ENCODE measurements at regions not wholly inside any gene's neighbourhood (a gene's known extent, or its start where the extent isn't known, plus 50 kb on each side); places are given as distances from the start of the nearest gene placed in this dataset.

- no peak for DNase-seq
Observed at GRCh38 chr12:66066137-66066928, 64.2 kb downstream of the LLPH start.

- DNase-seq, result no peak
Observed at GRCh38 chr12:66065641-66066136, 64.9 kb downstream of the LLPH start.

- DNase-seq, result no peak
Observed at GRCh38 chr12:66065150-66065549, 65.4 kb downstream of the LLPH start.

GRCh38 chr12:66063916-66064315 lies 66.6 kb downstream of the LLPH start:
- DNase-seq, result no peak

GRCh38 chr12:66062290-66062625 lies 68.3 kb downstream of the LLPH start:
- DNase-seq, result no peak

GRCh38 chr12:66061557-66062289 lies 68.8 kb downstream of the LLPH start:
- no peak for DNase-seq

- no peak for DNase-seq
Observed at GRCh38 chr12:66061076-66061475, 69.5 kb downstream of the LLPH start.

GRCh38 chr12:66060163-66060907 lies 70.2 kb downstream of the LLPH start:
- DNase-seq, result no peak

GRCh38 chr12:66059666-66060065 lies 70.9 kb downstream of the LLPH start:
- no peak for DNase-seq

GRCh38 chr12:66058554-66058953 lies 72.0 kb downstream of the LLPH start:
- no peak for DNase-seq

GRCh38 chr12:66055837-66056319 lies 74.7 kb downstream of the LLPH start:
- DNase-seq, result no peak

- no peak for DNase-seq
Observed at GRCh38 chr12:66052988-66053615, 77.4 kb downstream of the LLPH start.

- DNase-seq, result no peak
Observed at GRCh38 chr12:66051361-66051760, 79.2 kb downstream of the LLPH start.

GRCh38 chr12:66050610-66051009 lies 79.9 kb downstream of the LLPH start:
- no peak for DNase-seq

- DNase-seq, result no peak
Observed at GRCh38 chr12:66050283-66050576, 80.3 kb downstream of the LLPH start.

GRCh38 chr12:66049538-66050282 lies 80.8 kb downstream of the LLPH start:
- DNase-seq, result no peak

GRCh38 chr12:66048835-66049537 lies 81.6 kb downstream of the LLPH start:
- DNase-seq, result no peak

GRCh38 chr12:66048218-66048834 lies 82.2 kb downstream of the LLPH start:
- DNase-seq, result no peak

- DNase-seq, result no peak
Observed at GRCh38 chr12:66047411-66048021, 83.0 kb downstream of the LLPH start.

GRCh38 chr12:66045506-66045905 lies 85.0 kb downstream of the LLPH start:
- DNase-seq, result no peak

GRCh38 chr12:66044731-66045130 lies 85.8 kb downstream of the LLPH start:
- no peak for DNase-seq

All from bone marrow (tissue), 2 donors.